Activated B cell treated with CpG ODN at 0.5 μM for 24 hours (primary cell): ENCODE measurements at regions not wholly inside any gene's neighbourhood (a gene's known extent, or its start where the extent isn't known, plus 50 kb on each side); places are given as distances from the start of the nearest gene placed in this dataset.

Experiments used
- ATAC-seq: fragments of 200-7000 bp; cut with Tn5 transposase; one replicate; pipeline ENCODE4 v1.10.0; 2021; ENCODE audit warnings: low read depth, mild to moderate bottlenecking, moderate library complexity
- CTCF ChIA-PET: fragments of 350-600 bp; sonication (Branson Sonifier 250); formaldehyde crosslinking; loops from one replicate; lab custom pipeline; 2021; ENCODE audit warnings: antibody characterized with exemption; lab: Charles Lee
- POLR2A ChIA-PET: fragments of 350-600 bp; sonication (Branson Sonifier 250); formaldehyde crosslinking; loops from one replicate; lab custom pipeline; 2021; ENCODE audit warnings: antibody characterized with exemption; lab: Charles Lee
- DNase-seq: peaks from one replicate; pipeline ENCODE4 v3.0.0; 2022
- H3K27ac Mint-ChIP-seq: one replicate; pipeline ENCODE4 v1.8.0; 2020; ENCODE audit warnings: mixed read lengths
- H3K27me3 Mint-ChIP-seq: one replicate; pipeline ENCODE4 v1.8.0; 2021; ENCODE audit warnings: mixed read lengths
- H3K36me3 Mint-ChIP-seq: one replicate; pipeline ENCODE4 v1.8.0; 2021; ENCODE audit warnings: low read depth, mixed read lengths
- H3K4me1 Mint-ChIP-seq: one replicate; pipeline ENCODE4 v1.8.0; 2021; ENCODE audit warnings: mixed read lengths
- H3K4me3 Mint-ChIP-seq: one replicate; pipeline ENCODE4 v1.8.0; 2020; ENCODE audit warnings: mild to moderate bottlenecking, mixed read lengths
- H3K9me3 Mint-ChIP-seq: one replicate; pipeline ENCODE4 v1.8.0; 2020; ENCODE audit warnings: mixed read lengths
- intact Hi-C: fragments of 100-400 bp; cut with micrococcal nuclease; formaldehyde crosslinking; loops from one replicate; pipeline ENCODE4 v1.15.1; 2024
- TF ChIP-seq, protein P1 (sequence below): fragments of 200-600 bp; IDR thresholded peaks from one replicate; pipeline ENCODE4 v1.8.0; 2022; ENCODE audit warnings: antibody characterized with exemption, mild to moderate bottlenecking

GRCh38 chr20:1825938-1826445, 69.2 kb upstream of the SIRPA start:
- ChIA-PET CTCF (interaction anchor here (0.9 kb wide), 1 partner anchor 23 kb away, joined by 4 read pairs; no protein-coding TSS in a partner anchor), POLR2A (interaction anchor here (1.1 kb wide), 1 partner anchor 15 kb away, joined by 5 read pairs; no protein-coding TSS in a partner anchor)
- Mint-ChIP-seq H3K36me3 (peaks cover 3% of the 10 kb centered on the region), H3K27me3 (no peaks in the 10 kb centered on the region), H3K4me3 (no peak overlapping the region), H3K4me1 (peaks cover 14% of the 10 kb centered on the region), H3K27ac (no peak overlapping the region), H3K9me3 (peaks cover 15% of the 10 kb centered on the region)
- intact Hi-C loops = no loop called here
- ATAC-seq = no peak
- no peak for DNase-seq
- TF ChIP-seq, protein P1, sequence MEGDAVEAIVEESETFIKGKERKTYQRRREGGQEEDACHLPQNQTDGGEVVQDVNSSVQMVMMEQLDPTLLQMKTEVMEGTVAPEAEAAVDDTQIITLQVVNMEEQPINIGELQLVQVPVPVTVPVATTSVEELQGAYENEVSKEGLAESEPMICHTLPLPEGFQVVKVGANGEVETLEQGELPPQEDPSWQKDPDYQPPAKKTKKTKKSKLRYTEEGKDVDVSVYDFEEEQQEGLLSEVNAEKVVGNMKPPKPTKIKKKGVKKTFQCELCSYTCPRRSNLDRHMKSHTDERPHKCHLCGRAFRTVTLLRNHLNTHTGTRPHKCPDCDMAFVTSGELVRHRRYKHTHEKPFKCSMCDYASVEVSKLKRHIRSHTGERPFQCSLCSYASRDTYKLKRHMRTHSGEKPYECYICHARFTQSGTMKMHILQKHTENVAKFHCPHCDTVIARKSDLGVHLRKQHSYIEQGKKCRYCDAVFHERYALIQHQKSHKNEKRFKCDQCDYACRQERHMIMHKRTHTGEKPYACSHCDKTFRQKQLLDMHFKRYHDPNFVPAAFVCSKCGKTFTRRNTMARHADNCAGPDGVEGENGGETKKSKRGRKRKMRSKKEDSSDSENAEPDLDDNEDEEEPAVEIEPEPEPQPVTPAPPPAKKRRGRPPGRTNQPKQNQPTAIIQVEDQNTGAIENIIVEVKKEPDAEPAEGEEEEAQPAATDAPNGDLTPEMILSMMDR = no peak

- POLR2A ChIA-PET = no interaction called here
- DNase-seq = no peak
These were observed 69.7 kb upstream of the SIRPA start for GRCh38 chr20:1825507-1825906.

DNA sequence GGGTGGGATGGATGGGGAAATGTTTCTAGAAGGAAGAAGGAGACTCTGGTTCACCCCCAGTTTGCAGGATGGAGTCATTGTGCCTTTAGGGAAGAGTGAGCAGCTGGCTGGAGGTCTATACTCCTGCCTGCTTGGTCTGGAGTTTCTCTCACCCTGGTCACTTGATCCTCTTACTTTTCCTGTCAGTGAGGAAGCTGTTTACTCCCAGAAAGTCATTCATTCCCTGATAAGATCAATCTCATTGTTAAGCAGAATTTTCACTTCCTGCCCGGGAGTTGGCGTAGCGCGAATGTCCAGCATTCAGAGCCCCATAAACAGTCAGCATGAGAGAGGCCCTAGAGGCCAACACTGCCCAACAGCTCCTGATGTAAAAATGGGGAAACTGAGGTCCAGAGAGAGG, 70.4 kb upstream of the SIRPA start:
- no peaks in the 10 kb centered on the region for H3K27me3 Mint-ChIP-seq
- H3K4me3 Mint-ChIP-seq = no peak overlapping the region
- peaks cover 15% of the 10 kb centered on the region for H3K9me3 Mint-ChIP-seq
- H3K36me3 Mint-ChIP-seq = peaks cover 3% of the 10 kb centered on the region
- TF ChIP-seq, protein P1 = no peak
- ChIA-PET CTCF (interaction anchor here (0.9 kb wide), 1 partner anchor 22 kb away, joined by 4 read pairs; no protein-coding TSS in a partner anchor), POLR2A (no interaction called here)
- intact Hi-C loops = no loop called here
- ATAC-seq (no peak), DNase-seq (no peak)
- H3K27ac Mint-ChIP-seq = no peak overlapping the region
- H3K4me1 Mint-ChIP-seq = peaks cover 19% of the 10 kb centered on the region

More at GRCh38 chr20:1825507-1825906, 69.7 kb upstream of the SIRPA start:
- no peaks in the 10 kb centered on the region for H3K27me3 Mint-ChIP-seq
- H3K27ac Mint-ChIP-seq = no peak overlapping the region
- TF ChIP-seq, protein P1 = no peak
- ATAC-seq = no peak
- peaks cover 15% of the 10 kb centered on the region for H3K9me3 Mint-ChIP-seq
- peaks cover 14% of the 10 kb centered on the region for H3K4me1 Mint-ChIP-seq
- peaks cover 3% of the 10 kb centered on the region for H3K36me3 Mint-ChIP-seq
- intact Hi-C loops = no loop called here
- CTCF ChIA-PET = interaction anchor here (0.9 kb wide), 1 partner anchor 23 kb away, joined by 4 read pairs; no protein-coding TSS in a partner anchor
- no peak overlapping the region for H3K4me3 Mint-ChIP-seq

DNA sequence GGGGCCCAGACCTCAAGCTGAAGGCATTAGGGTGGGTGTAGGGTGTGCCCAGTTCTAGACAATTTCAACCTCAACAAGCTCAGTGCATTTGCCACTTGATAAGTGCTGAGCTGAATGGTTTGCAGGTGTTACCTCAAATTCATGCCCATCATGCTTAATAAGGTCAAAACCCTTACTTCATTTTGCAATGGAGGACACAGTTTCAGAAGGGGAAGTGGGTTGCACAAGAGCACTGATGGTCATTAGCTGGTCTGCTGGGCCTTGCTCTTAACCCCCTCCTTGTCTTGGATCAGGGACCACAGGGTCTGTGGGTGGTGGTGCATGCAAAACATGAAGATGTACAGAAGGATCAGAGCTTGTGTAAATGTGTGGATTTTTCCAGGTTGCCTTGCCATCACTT, 71.0 kb upstream of the SIRPA start:
- TF ChIP-seq, protein P1 = no peak
- peaks cover 15% of the 10 kb centered on the region for H3K9me3 Mint-ChIP-seq
- intact Hi-C loops = no loop called here
- POLR2A ChIA-PET = no interaction called here
- H3K27ac Mint-ChIP-seq = no peak overlapping the region
- H3K27me3 Mint-ChIP-seq = no peaks in the 10 kb centered on the region
- H3K4me3 Mint-ChIP-seq = no peak overlapping the region
- ATAC-seq = no peak
- no peak for DNase-seq
- peaks cover 3% of the 10 kb centered on the region for H3K36me3 Mint-ChIP-seq
- CTCF ChIA-PET = no interaction called here
- peaks cover 20% of the 10 kb centered on the region for H3K4me1 Mint-ChIP-seq

DNA sequence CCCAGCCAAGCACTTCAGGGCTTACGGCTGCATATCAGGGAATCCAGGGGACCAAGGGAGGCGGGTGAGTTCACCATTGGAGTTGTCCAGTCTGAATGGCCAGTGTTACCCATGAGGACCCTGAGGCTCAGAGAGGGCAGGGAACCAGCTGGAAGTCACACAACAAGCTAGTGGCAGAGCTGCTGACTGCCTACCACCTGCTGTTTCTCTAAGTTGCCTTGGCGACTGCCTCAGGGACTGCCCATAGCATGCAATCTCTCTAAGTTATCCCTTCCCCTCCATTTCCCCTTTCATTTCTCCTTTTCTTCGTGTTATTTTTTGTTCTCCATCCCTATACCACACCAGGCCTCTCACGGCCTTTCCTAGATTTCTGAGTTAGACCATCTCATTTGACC, 71.8 kb upstream of the SIRPA start:
- Mint-ChIP-seq H3K27ac (peak overlapping the region; percentile 2), H3K27me3 (no peaks in the 10 kb centered on the region), H3K4me1 (peaks cover 21% of the 10 kb centered on the region), H3K9me3 (peaks cover 15% of the 10 kb centered on the region), H3K36me3 (peaks cover 3% of the 10 kb centered on the region), H3K4me3 (no peak overlapping the region)
- intact Hi-C loops = no loop called here
- DNase-seq (no peak), ATAC-seq (no peak)
- ChIA-PET POLR2A (no interaction called here), CTCF (no interaction called here)
- TF ChIP-seq, protein P1 = no peak
